Endothelial cell of umbilical vein (primary cell): ENCODE measurements at regions not wholly inside any gene's neighbourhood (a gene's known extent, or its start where the extent isn't known, plus 50 kb on each side); places are given as distances from the start of the nearest gene placed in this dataset.

Experiments
- BruUV-seq: library from RNA; stranded (reverse); fragments of 400-500 nt; replicated peaks from 2 replicates; lab custom pipeline; 2021; lab: Mats Ljungman, UMichigan
- CTCF ChIA-PET: fragments of 300-600, 350-600 bp; sonication (Branson Sonifier 250); formaldehyde crosslinking; loops from one replicate; lab custom pipeline; 2021; ENCODE audit warnings: antibody characterized with exemption, inconsistent platforms; lab: Charles Lee
- POLR2A ChIA-PET: fragments of 300-600, 350-600 bp; sonication (Branson Sonifier 250); formaldehyde crosslinking; loops from one replicate; lab custom pipeline; 2021; ENCODE audit warnings: antibody characterized with exemption, inconsistent platforms; lab: Charles Lee
- DNase-seq: peaks from one replicate; pipeline ENCODE4 v3.0.0-alpha.2; 2011; ENCODE audit warnings: low read depth, low spot score
- FAIRE-seq: peaks from 2 replicates; lab custom pipeline; 2011; peaks lifted over from hg19 to GRCh38; lab: Jason Lieb, UNC
- H2AFZ ChIP-seq: 2 replicates; pipeline ENCODE4 v1.6.0; 2012; ENCODE audit warnings: low read depth, low read length, control low read depth, inconsistent platforms
- H3K27ac ChIP-seq: 2 replicates; pipeline ENCODE4 v1.5.1; 2011; ENCODE audit warnings: low read depth, mild to moderate bottlenecking, control low read depth, low read length, moderate library complexity; ENCODE audit not compliant: insufficient read depth
- H3K27me3 ChIP-seq, 2 experiments: 2 replicates each; pipeline versions ENCODE4 v1.6.0 to v1.6.1; 2011; ENCODE audit warnings: low read length in 2 of 2, mixed read lengths in 1 of 2; ENCODE audit not compliant: control insufficient read depth in 2 of 2, insufficient read depth in 2 of 2
- H3K36me3 ChIP-seq, 2 experiments: 2 replicates in 1 of 2; 3 replicates in 1 of 2; pipeline ENCODE4 v1.5.1; 2011; ENCODE audit warnings: low read length in 2 of 2, mild to moderate bottlenecking in 1 of 2, moderate library complexity in 1 of 2; ENCODE audit not compliant: control insufficient read depth in 2 of 2, insufficient read depth in 2 of 2; ENCODE audit errors: extremely low read depth in 1 of 2
- H3K4me1 ChIP-seq: 3 replicates; pipeline ENCODE4 v1.5.1; 2011; ENCODE audit warnings: mild to moderate bottlenecking, low read length; ENCODE audit not compliant: control insufficient read depth, insufficient read depth; ENCODE audit errors: extremely low read depth
- H3K4me2 ChIP-seq: 2 replicates; pipeline ENCODE4 v1.6.1; 2011; ENCODE audit warnings: low read length, control low read depth, mixed read lengths; ENCODE audit not compliant: insufficient read depth
- H3K4me3 ChIP-seq, 3 experiments: fragments of 200-600 bp in 1 of 3; sonication (generic), shearing (Covaris generic) in 1 of 3; replicated peaks in 1 of 3; 2 replicates each; pipeline ENCODE4 v1.5.1; 2011 to 2016; ENCODE audit warnings: control low read depth in 3 of 3, low read length in 3 of 3, mild to moderate bottlenecking in 2 of 3, inconsistent platforms in 1 of 3, low read depth in 1 of 3, moderate library complexity in 1 of 3; ENCODE audit not compliant: insufficient read depth in 1 of 3
- H3K79me2 ChIP-seq: 2 replicates; pipeline ENCODE4 v1.6.0; 2012; ENCODE audit warnings: low read length, inconsistent platforms; ENCODE audit not compliant: control insufficient read depth, insufficient read depth
- H3K9ac ChIP-seq: replicated peaks from 2 replicates; pipeline ENCODE3; 2011; ENCODE audit warnings: low read length, control low read depth; ENCODE audit not compliant: insufficient read depth; ENCODE audit errors: extremely low read depth
- H3K9me1 ChIP-seq: replicated peaks from 3 replicates; pipeline ENCODE4 v1.6.0; 2011; ENCODE audit warnings: mild to moderate bottlenecking, low read length; ENCODE audit not compliant: control insufficient read depth, insufficient read depth; ENCODE audit errors: extremely low read depth
- H3K9me3 ChIP-seq: replicated peaks from 2 replicates; pipeline ENCODE4 v1.5.1; 2012; ENCODE audit warnings: low read length, inconsistent platforms; ENCODE audit not compliant: control insufficient read depth, insufficient read depth
- H4K20me1 ChIP-seq: replicated peaks from 2 replicates; pipeline ENCODE3; 2011; ENCODE audit warnings: mild to moderate bottlenecking, low read length; ENCODE audit not compliant: control insufficient read depth, insufficient read depth; ENCODE audit errors: extremely low read depth
- EZH2 ChIP-seq: IDR thresholded peaks from 2 replicates; pipeline ENCODE4 v1.6.1; 2012; ENCODE audit warnings: borderline replicate concordance, low read depth, mild to moderate bottlenecking, moderate library complexity, low read length, inconsistent platforms; ENCODE audit not compliant: severe bottlenecking
- FOS ChIP-seq: IDR thresholded peaks from 2 replicates; pipeline ENCODE4 v1.6.1; 2011; ENCODE audit warnings: mild to moderate bottlenecking, low read length, moderate library complexity, borderline replicate concordance; ENCODE audit not compliant: insufficient read depth
- GATA2 ChIP-seq: IDR thresholded peaks from 2 replicates; pipeline ENCODE4 v1.7.0; 2011; ENCODE audit warnings: low read depth, mild to moderate bottlenecking, moderate library complexity, mixed read lengths, low read length; ENCODE audit not compliant: insufficient read length, insufficient read depth
- JUN ChIP-seq: IDR thresholded peaks from 2 replicates; pipeline ENCODE4 v1.6.1; 2011; ENCODE audit warnings: borderline replicate concordance, low read depth; ENCODE audit not compliant: insufficient read length, insufficient read depth
- MYC ChIP-seq: IDR thresholded peaks from one replicate; pipeline ENCODE4 v1.6.1; 2011; ENCODE audit warnings: mild to moderate bottlenecking, low read depth, low read length
- POLR2A ChIP-seq: IDR thresholded peaks from 2 replicates; pipeline ENCODE4 v1.6.1; 2012; ENCODE audit warnings: low read depth, mild to moderate bottlenecking, control low read depth, low read length
- POLR2AphosphoS5 ChIP-seq: IDR thresholded peaks from 2 replicates; pipeline ENCODE4 v1.6.1; 2012; ENCODE audit warnings: low read depth, mild to moderate bottlenecking, control low read depth, low read length, moderate library complexity; ENCODE audit not compliant: insufficient read depth
- dilution Hi-C: fragments of 300-500 bp; cut with MboI; formaldehyde crosslinking; loops from one replicate; pipeline ENCODE4 v1.15.0; 2019; ENCODE audit warnings: low sequenced_read_pairs; ENCODE audit not compliant: extremely low pct_ligation_motif_present
- intact Hi-C: fragments of 100-400 bp; cut with micrococcal nuclease; formaldehyde crosslinking; loops from one replicate; pipeline ENCODE4 v1.10.0; 2022
- TF ChIP-seq, protein P1 (sequence below): IDR thresholded peaks from 2 replicates; pipeline ENCODE4 v1.6.1; 2011; ENCODE audit not compliant: insufficient read depth, insufficient read length
- TF ChIP-seq, protein P2 (sequence below), 2 donors: IDR thresholded peaks; 1 replicate in 1 of 2; 2 replicates in 1 of 2; pipeline ENCODE4 v1.5.1; 2011; ENCODE audit warnings: low read length in 2 of 2, mild to moderate bottlenecking in 2 of 2, moderate library complexity in 2 of 2, control low read depth in 1 of 2, inconsistent platforms in 1 of 2, low read depth in 1 of 2; ENCODE audit not compliant: insufficient read depth in 1 of 2; ENCODE audit errors: extremely low read depth in 1 of 2

DNA sequence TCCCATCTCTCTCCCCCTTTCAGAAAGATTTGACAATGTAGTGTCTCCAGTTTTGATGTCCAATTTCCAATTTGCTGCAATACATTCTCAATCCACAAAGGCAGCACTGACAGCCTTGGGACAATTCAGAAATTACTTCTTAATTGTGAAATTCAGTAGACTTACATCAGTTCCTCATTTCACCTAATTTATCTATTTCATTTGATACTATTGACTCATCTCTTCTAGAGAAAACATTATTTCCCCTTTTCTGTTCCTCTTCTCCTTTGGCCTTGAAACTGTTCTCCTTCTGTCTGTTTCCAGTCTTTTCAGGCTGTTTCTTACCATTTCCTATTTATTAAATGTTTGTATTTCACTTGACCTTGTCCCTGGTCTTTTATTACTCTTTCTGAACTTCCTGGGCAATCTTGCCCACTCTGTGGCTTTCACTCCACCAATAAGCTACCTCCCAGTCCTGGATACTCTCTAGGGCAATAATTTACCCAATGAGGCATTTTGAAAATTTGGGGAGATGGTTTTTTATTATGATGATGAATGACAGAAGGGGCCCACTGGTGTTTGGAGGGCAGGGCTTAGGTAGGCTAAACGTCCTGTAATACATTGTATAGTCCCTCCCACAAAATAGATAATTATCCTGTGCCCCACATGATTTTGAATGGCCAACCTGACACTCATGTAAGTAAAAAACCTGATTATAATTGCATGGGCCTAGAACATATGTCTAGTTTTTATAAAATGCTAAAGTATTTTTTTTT, 498.0 kb upstream of the BOD1L1 start:
- Histone ChIP-seq H3K9me3 (no peaks in the 10 kb centered on the region), H3K27me3 (no peaks in the 10 kb centered on the region), H3K9ac (no peak overlapping the region), H3K4me1 (no peaks in the 10 kb centered on the region), H4K20me1 (no peaks in the 10 kb centered on the region), H3K79me2 (no peaks in the 10 kb centered on the region), H3K36me3 (no peaks in the 10 kb centered on the region), H3K27ac (no peak overlapping the region), H3K4me3 (no peak overlapping the region), H3K4me2 (no peak overlapping the region), H2AFZ (no peak overlapping the region), H3K9me1 (no peaks in the 10 kb centered on the region)
- no TSS peak for BruUV-seq
- ChIA-PET POLR2A (no interaction called here), CTCF (no interaction called here)
- dilution Hi-C loops (no loop called here), intact Hi-C loops (no loop called here)
- FAIRE-seq (no peak), DNase-seq (no peak)
- TF ChIP-seq MYC (no peak), FOS (no peak)
- TF ChIP-seq, protein P1, sequence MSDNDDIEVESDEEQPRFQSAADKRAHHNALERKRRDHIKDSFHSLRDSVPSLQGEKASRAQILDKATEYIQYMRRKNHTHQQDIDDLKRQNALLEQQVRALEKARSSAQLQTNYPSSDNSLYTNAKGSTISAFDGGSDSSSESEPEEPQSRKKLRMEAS: no peak
- TF ChIP-seq, protein P2, sequence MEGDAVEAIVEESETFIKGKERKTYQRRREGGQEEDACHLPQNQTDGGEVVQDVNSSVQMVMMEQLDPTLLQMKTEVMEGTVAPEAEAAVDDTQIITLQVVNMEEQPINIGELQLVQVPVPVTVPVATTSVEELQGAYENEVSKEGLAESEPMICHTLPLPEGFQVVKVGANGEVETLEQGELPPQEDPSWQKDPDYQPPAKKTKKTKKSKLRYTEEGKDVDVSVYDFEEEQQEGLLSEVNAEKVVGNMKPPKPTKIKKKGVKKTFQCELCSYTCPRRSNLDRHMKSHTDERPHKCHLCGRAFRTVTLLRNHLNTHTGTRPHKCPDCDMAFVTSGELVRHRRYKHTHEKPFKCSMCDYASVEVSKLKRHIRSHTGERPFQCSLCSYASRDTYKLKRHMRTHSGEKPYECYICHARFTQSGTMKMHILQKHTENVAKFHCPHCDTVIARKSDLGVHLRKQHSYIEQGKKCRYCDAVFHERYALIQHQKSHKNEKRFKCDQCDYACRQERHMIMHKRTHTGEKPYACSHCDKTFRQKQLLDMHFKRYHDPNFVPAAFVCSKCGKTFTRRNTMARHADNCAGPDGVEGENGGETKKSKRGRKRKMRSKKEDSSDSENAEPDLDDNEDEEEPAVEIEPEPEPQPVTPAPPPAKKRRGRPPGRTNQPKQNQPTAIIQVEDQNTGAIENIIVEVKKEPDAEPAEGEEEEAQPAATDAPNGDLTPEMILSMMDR (IDR thresholded peaks at IDR 0.05; ENCODE audit: extremely low read depth in 1 of 2, insufficient read depth in 1 of 2, low read depth in 1 of 2, low read length in 2 of 2): no peak

DNA sequence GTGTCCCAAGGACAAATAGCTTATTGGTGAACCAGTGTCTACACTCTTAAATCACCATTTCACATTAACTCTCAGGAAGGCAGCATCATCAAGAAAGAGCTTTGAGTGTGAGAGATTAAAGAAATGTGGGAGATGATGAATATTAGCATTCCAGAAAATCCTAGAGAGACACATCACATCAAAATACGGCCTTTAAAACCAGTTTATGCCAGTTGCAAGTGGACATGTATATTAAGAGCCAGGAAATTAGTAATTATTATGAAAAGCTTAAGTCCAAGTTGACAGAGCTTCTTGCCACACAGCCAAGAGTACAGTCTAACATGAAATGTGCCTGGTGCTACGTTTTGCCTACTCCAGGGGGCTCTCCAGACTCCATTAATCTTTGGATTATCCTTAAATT, 503.0 kb upstream of the BOD1L1 start:
- ChIA-PET CTCF (interaction anchor here (0.8 to 1.4 kb wide), 2 partner anchors 12 to 48 kb away, joined by 3 to 4 read pairs; no protein-coding TSS in a partner anchor), POLR2A (no interaction called here)
- dilution Hi-C loops: no loop called here

More for the DNA sequence above, 503.0 kb upstream of the BOD1L1 start:
- intact Hi-C loops: no loop called here
- DNase-seq (no peak), FAIRE-seq (no peak)
- Histone ChIP-seq H3K9me1 (no peaks in the 10 kb centered on the region), H3K4me1 (no peaks in the 10 kb centered on the region), H3K4me2 (no peak overlapping the region), H3K9me3 (no peaks in the 10 kb centered on the region), H4K20me1 (no peaks in the 10 kb centered on the region), H3K4me3 (no peak overlapping the region), H3K79me2 (no peaks in the 10 kb centered on the region), H3K27ac (no peak overlapping the region), H3K27me3 (no peaks in the 10 kb centered on the region), H3K36me3 (no peaks in the 10 kb centered on the region), H2AFZ (no peak overlapping the region), H3K9ac (no peak overlapping the region)
- TF ChIP-seq, protein P2 (IDR thresholded peaks at IDR 0.05; ENCODE audit: extremely low read depth in 1 of 2, insufficient read depth in 1 of 2, low read depth in 1 of 2, low read length in 2 of 2): no peak
- TF ChIP-seq GATA2 (no peak), POLR2A (no peak), FOS (no peak), POLR2AphosphoS5 (no peak), JUN (no peak), MYC (no peak), EZH2 (no peak)
- TF ChIP-seq, protein P1: no peak
- BruUV-seq: no TSS peak
